ENCODE measurements at regions not wholly inside any gene's neighbourhood (a gene's known extent, or its start where the extent isn't known, plus 50 kb on each side); places are given as distances from the start of the nearest gene placed in this dataset.
A peak's percentile ranks its signal among the peaks of the same experiment; 100 is the strongest.
"Not testable (repeated sequence)": the region's sequence is repeated elsewhere in the genome, so short reads cannot be mapped to it uniquely, and the experiment has no call there.

DNA sequence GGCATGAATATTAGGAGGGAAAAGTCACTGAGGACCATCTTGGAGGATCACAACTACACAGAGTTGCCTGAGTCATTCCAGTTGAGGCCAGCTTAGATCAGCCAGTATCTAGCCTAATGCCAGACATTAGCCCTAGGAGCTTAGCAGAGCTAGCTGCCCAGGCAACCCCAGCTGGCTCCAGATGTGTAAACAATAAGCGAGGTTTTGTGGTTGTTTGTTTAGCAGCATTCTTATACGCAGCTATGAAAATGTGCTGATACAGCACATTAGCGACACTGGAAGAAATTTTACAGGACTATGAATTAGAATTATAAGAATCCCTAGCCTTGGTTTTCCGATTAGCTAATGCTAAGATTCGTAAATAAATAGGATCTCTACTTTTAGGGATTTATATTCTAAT is 59.3 kb downstream of the BTBD3 start:
- DNase-seq (ENCODE audit: low read depth in 2 of 2), result no peak

GRCh38 chr20:11978496-11978895 is 60.8 kb downstream of the BTBD3 start:
- DNase-seq (ENCODE audit: low read depth in 2 of 2), result no peak

GRCh38 chr20:11979306-11979990 is 61.8 kb downstream of the BTBD3 start:
- no peak for DNase-seq (ENCODE audit: low read depth in 2 of 2)

DNA sequence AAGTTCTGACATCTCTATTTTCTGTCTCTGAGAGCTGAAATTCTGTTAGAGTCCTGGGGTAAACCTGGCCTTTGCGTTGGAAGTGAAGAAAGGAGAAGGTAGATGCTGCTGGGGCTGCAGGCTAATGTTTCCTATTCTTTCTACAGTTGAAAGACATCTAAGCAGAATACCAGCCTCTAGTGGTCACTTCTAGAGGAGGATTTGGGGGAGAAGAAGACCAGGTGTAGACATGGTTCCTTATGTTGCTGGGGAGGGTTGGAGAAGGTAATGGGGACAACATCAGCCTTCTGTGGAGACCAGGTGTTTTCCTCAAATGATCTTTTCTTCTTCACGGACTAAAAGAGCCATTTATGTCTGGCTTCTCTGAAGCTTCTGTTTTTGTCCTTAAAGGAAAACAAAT is 62.6 kb downstream of the BTBD3 start:
- no peak for DNase-seq (ENCODE audit: low read depth in 2 of 2)

- DNase-seq (ENCODE audit: low read depth in 2 of 2), result no peak
Measured at GRCh38 chr20:11981366-11981947, 63.8 kb downstream of the BTBD3 start.

DNA sequence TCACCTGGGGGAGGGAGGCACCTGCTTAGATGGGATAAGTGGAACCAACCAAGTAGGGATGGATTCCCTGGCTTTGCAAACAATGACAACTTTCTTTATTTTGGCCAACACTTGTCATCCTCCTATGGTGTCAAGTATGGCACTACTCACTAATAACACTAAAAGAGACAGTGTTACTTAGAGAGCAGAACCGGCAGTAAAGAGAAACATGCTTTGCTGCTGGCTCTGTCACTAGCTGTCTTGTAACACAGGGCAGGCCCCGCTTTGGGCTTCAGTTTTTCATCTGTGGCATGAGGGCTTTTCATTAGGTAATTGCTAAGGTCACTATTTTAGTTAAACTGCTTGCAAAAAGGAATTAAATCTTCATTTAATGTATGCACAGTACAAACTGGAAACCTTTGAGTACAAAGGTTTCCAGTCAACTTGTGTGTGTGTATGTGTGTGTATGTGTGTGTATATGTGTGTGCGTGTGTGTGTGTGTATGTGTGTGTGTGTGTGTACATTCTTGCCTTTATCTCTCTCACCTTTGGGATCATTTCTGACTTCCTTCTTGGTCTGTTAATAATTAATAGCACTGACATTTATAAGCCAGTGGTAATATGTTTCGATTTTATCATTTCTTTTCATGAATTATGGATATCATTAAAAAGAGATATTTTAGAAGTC is 64.7 kb downstream of the BTBD3 start:
- no peak for DNase-seq (ENCODE audit: low read depth in 2 of 2)

GRCh38 chr20:11982955-11983470 is 65.3 kb downstream of the BTBD3 start:
- no peak for DNase-seq (ENCODE audit: low read depth in 2 of 2)

DNA sequence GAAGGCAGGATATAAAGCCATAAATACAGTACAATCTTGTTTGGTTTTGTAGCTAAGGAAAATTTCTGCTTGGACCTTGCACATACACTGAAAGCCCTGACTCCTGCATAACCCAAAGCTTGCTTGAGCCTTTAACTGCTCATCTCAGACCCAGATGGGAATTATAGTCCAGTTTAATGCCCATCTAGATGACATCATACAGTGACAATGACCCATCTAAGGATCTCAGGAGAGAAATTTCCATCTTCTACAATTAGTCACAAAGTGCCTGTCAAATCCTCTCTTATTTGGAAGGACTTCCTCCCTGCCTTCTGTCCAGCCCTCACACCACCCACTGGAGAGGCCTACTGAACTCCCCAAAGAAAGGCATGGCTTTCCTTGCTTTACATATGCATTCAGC is 69.3 kb downstream of the BTBD3 start:
- no peak for DNase-seq (ENCODE audit: low read depth in 2 of 2)

DNA sequence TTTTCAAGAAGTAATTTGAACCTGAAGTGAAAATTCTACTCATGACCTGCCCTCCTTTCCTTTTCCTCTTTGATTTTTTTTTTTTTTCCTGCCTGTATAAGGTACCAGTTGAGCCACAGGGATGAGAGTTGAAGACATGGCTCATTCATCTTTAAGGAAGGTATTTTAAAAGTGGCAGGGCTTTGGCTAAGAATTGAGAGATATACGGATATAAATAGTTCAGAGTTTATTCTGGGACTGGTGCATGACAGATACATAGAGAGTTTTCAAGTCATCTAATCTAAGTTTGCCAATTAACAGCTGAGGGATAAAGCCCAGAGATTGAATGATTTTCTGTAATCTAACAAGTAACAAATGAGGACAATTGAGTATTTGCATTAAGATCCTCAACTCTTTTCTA is 69.8 kb downstream of the BTBD3 start:
- DNase-seq (ENCODE audit: low read depth in 2 of 2), result no peak

GRCh38 chr20:11989018-11989771 is 71.5 kb downstream of the BTBD3 start:
- no peak for DNase-seq (ENCODE audit: low read depth in 2 of 2)

- DNase-seq (ENCODE audit: low read depth in 2 of 2), result no peak
Measured at GRCh38 chr20:11992426-11992825, 74.7 kb downstream of the BTBD3 start.

DNA sequence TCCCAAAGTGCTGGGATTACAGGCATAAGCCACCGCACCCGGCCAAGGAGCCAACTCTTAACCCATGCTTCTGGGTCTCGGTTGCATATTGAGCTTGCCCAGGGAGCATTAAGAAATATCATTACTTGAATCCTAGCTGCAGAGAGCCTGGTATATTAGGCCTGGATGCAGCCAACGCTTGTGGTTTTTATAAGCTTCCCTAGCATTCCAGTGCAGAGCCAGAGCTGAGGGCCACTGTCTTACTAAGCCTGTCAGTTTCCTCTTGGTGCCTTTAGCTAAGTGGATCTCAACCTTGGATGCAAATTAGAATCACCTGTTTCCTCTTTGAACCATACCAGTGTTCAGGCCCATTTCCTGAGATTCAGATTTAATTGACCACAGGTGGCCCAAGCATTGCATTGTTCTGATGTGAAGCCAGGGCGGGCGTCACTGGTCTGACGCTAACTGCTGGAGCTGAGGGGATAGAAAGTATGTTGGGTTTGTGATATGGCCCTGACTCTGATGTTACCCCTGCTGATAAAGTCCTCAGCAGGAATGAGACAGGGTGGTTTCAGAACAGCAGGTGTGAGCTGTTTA is 76.3 kb downstream of the BTBD3 start:
- DNase-seq (ENCODE audit: low read depth in 2 of 2), result no peak

GRCh38 chr20:11995805-11996567 is 78.3 kb downstream of the BTBD3 start:
- no peak for DNase-seq (ENCODE audit: low read depth in 2 of 2)

- DNase-seq (ENCODE audit: low read depth in 2 of 2), result not testable (repeated sequence)
Measured at GRCh38 chr20:12004776-12005175, 87.1 kb downstream of the BTBD3 start.

GRCh38 chr20:12012241-12013222 is 94.8 kb downstream of the BTBD3 start:
- peak in 1 of 2 experiments; percentile 4 for DNase-seq (ENCODE audit: low read depth in 2 of 2)

- DNase-seq (ENCODE audit: low read depth in 2 of 2), result no peak
Measured at GRCh38 chr20:12014276-12014675, 96.6 kb downstream of the BTBD3 start.

- DNase-seq (ENCODE audit: low read depth in 2 of 2), result no peak
Measured at GRCh38 chr20:12014736-12015135, 97.0 kb downstream of the BTBD3 start.

DNA sequence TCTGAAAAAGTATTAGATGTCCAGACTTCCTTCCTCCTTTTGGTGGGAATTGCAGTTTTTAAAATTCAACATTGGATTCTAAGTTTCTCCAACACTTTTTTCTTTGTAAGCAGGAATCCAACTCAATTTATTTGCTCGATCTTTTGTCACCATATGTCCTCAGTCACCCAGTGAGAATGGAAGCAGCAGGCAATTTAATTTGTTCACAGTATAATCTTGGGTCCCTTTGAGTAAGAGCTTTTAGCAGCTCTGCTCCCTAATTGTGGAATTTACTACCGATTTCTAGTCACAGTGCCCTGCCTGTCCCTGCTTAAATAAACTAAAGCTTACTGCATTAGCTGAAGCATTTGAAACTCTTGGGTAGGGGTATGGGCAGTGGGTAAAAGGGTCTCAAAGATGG is 98.6 kb downstream of the BTBD3 start:
- no peak for DNase-seq (ENCODE audit: low read depth in 2 of 2)

DNA sequence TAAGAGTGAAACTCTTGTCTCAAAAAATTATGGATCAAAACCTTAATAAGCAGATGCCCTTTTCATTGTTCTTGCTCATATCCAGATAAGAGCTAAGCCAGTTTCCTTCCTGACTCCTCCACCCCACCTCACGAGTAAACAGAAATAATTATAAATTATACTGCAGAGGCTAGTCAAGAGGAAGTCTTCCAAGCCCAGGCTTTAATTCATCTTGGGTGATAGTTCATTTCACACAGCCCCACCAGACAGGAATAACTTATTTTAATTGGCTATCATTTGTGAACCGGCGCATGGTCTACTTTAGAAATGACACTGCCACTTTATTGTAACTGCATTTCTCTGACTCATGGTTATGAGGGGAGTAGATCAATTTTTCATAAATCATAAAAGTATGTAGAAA is 102.0 kb downstream of the BTBD3 start:
- DNase-seq (ENCODE audit: low read depth in 2 of 2), result no peak

GRCh38 chr20:12020846-12021245 is 103.2 kb downstream of the BTBD3 start:
- DNase-seq (ENCODE audit: low read depth in 2 of 2), result no peak

Data from stimulated activated CD4-positive, alpha-beta T cell treated with anti-CD3 and anti-CD28 coated beads, Interleukin-12 subunit alpha, Interleukin-12 subunit beta, amount 100 ng/mL, for 24 hours (primary cell).